Epithelial cell of proximal tubule (primary cell): ENCODE measurements at regions not wholly inside any gene's neighbourhood (a gene's known extent, or its start where the extent isn't known, plus 50 kb on each side); places are given as distances from the start of the nearest gene placed in this dataset.
"Not testable (repeated sequence)": the region's sequence is repeated elsewhere in the genome, so short reads cannot be mapped to it uniquely, and the experiment has no call there.

Source experiments
- DNase-seq: peaks from one replicate; pipeline ENCODE4 v3.0.0-alpha.2; 2011; ENCODE audit warnings: low read depth
- H3K4me3 ChIP-seq: 2 replicates; pipeline ENCODE4 v1.5.1; 2011; ENCODE audit warnings: low read depth, mild to moderate bottlenecking, low read length
- TF ChIP-seq, protein P1 (sequence below): conservative IDR thresholded peaks from 2 replicates; pipeline ENCODE4 v1.5.1; 2012; ENCODE audit warnings: low read depth, mild to moderate bottlenecking, low read length

DNA sequence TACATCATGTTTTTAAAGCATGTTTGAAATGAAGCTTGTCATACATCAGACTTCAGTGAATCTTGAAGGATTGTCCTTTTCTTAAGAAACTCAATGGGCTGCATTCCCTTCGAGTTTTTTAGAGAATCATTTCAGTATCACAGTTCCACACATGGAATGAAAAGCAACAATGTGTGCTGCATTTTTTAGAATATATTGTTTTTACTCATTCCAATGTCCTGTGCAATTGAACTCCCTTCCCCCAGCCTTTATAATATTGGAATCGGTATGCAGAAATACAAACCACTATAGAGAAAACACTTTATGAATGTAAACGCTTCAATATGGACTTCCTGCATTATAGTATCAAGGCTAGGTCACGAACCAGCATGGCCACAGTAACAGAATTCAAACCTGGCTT is 634.4 kb downstream of the GATA3 start:
- no peak overlapping the region for H3K4me3 ChIP-seq
- DNase-seq: no peak
- TF ChIP-seq, protein P1, sequence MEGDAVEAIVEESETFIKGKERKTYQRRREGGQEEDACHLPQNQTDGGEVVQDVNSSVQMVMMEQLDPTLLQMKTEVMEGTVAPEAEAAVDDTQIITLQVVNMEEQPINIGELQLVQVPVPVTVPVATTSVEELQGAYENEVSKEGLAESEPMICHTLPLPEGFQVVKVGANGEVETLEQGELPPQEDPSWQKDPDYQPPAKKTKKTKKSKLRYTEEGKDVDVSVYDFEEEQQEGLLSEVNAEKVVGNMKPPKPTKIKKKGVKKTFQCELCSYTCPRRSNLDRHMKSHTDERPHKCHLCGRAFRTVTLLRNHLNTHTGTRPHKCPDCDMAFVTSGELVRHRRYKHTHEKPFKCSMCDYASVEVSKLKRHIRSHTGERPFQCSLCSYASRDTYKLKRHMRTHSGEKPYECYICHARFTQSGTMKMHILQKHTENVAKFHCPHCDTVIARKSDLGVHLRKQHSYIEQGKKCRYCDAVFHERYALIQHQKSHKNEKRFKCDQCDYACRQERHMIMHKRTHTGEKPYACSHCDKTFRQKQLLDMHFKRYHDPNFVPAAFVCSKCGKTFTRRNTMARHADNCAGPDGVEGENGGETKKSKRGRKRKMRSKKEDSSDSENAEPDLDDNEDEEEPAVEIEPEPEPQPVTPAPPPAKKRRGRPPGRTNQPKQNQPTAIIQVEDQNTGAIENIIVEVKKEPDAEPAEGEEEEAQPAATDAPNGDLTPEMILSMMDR: no peak

- DNase-seq: no peak
- TF ChIP-seq, protein P1: no peak
Measured at GRCh38 chr10:8691498-8692017, 637.1 kb downstream of the GATA3 start.

DNA sequence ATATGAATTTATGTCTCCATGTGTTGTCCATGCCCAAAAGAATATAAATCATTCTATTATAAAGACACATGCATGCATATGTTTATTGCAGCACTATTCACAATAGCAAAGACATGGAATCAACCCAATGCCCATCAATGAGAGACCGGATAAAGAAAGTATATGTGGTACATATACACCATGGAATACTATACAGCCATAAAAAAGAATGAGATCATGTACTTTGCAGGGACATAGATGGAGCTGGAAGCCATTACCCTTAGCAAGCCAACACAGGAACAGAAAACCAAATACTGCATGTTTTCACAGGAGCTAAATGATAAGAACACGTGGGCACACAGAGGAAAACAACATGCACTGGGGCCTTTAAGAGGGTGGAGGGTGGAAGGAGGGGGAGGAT is 639.1 kb downstream of the GATA3 start:
- DNase-seq, H3K4me3 ChIP-seq: not testable (repeated sequence)

More at GRCh38 chr10:8691498-8692017, 637.1 kb downstream of the GATA3 start:
- no peak overlapping the region for H3K4me3 ChIP-seq

- TF ChIP-seq, protein P1: no peak
Measured at GRCh38 chr10:8696746-8697145, 642.3 kb downstream of the GATA3 start.

GRCh38 chr10:8700689-8701088 is 646.2 kb downstream of the GATA3 start:
- no peak for DNase-seq
- no peak overlapping the region for H3K4me3 ChIP-seq
- TF ChIP-seq, protein P1: no peak

More at GRCh38 chr10:8696746-8697145, 642.3 kb downstream of the GATA3 start:
- DNase-seq: no peak
- no peak overlapping the region for H3K4me3 ChIP-seq

- no peak for DNase-seq
- TF ChIP-seq, protein P1: no peak
- H3K4me3 ChIP-seq: no peak overlapping the region
Measured at GRCh38 chr10:8702181-8702580, 647.7 kb downstream of the GATA3 start.

DNA sequence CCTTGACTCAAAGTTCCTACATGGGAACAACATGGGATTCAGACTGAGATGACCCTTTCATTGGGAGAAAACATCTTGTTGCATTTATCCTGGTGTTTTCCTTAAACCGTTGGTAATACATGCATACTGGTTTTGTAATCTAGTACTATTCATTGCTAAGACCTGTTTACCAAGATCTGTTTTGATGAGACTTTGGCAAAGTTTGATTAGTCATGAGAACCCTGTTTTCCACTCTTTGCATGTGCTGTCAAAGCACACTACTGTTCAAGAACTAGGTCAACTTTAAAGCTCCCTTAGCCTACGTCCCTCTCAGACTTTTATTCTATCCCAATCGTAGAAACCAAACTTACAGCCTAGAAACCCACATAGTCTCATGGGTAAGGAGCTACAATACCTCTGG is 650.9 kb downstream of the GATA3 start:
- TF ChIP-seq, protein P1: no peak
- no peak for DNase-seq
- no peak overlapping the region for H3K4me3 ChIP-seq

- TF ChIP-seq, protein P1: no peak
- DNase-seq: no peak
- H3K4me3 ChIP-seq: no peak overlapping the region
Measured at GRCh38 chr10:8712656-8713055, 658.2 kb downstream of the GATA3 start.
